HG02571 (cell line): ENCODE measurements at regions not wholly inside any gene's neighbourhood (a gene's known extent, or its start where the extent isn't known, plus 50 kb on each side); places are given as distances from the start of the nearest gene placed in this dataset.

Experiments used
- ATAC-seq: cut with Tn5 transposase; IDR thresholded peaks from one replicate; pipeline ENCODE4 v1.9.1; 2021; ENCODE audit warnings: mild to moderate bottlenecking, moderate library complexity; ENCODE audit not compliant: unreplicated experiment

DNA sequence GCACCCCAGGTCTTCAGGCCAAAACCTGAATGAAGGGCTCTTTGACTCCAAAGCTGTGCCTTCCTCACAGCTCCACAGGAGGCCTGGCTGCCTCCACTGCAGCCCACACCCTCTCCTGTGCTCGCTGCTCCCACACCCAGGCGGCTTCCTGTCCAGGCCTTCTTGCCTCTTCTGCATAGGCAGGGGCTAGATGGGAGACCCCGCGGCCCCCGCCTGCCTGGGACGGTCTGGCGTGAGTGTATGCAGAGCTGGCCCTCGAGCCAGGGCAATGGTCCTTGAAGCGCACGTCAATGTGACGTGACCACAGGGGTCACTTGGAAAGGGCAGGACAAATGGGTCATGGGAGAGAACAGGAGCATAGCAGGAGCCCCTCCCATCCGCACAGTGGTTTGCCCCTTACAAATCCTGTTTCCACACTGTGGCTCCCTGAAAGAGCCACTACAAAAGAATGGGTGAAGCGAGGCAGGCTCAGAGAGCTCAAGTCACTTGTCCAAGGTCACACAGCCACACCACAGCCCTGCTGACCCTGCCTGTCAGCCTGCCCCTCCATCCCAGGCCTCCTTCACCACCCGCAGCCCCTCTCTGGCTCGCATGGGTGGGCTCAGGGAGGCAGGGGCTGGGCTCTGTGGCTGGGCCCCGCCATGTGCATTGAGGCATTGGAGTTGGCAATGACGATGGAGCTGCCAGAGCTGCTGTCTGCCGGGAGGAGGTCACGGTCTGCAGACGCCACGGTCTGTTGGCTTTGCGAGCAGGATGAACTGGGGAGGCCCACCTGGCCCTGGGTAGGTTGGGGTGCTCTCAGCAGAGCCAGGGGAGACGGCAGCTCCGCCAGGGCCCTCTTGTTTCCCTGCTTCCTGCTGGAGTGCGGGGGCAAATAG, 71.2 kb upstream of the WNT11 start:
- no peak for ATAC-seq

DNA sequence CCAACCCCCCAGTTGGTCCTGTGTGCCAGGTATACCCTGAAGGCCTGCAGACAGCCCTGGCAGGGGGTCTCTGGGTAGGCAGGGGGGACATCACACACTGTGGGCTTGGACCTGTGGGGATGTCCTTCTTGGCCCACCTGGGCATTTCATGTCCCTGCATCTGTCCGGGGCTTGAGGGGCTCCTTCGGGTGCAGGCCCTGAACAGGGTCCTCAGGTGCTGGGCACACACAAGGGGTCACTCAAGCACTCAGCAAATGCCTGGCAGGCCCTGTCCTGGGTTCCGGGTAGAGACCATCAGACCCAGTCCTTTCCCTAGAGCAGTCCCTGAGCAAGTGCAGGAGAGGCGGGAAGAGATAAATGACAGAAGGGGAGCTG, 70.5 kb upstream of the WNT11 start:
- no peak for ATAC-seq

DNA sequence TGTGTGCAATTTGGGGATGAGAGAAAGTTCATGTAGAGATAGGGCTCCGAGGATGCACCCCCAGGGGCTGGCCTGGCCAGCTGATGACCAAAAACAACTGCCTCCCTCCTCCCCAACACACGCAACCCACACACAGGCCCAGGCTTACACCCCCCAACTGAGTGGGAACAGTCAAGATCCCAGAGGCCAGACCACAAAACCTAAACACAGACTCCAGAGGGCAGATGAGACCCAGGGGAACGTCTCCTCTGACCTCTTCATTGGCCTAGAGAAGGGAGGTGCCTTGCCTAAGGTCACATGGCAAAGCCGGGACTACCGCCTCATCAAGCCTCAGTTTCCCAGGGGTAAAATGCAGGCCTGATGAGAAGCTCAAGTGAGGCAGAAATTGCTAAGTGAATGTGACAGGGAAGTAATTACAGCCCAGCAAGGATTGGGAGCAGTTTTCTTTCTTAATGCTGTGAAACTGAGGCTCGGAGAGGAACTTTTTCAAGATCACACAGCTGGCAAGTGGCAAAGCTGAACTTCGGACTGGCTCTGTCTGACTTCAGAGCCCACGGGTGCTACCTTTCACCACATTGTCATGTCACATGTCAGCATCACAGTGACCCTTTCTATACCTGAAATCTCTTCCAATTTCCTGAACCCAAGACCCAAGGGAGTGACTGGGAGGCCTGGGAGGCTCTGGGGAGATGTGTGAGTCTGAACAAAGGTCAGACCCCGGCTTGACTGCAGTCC, 69.9 kb upstream of the WNT11 start:
- no peak for ATAC-seq

DNA sequence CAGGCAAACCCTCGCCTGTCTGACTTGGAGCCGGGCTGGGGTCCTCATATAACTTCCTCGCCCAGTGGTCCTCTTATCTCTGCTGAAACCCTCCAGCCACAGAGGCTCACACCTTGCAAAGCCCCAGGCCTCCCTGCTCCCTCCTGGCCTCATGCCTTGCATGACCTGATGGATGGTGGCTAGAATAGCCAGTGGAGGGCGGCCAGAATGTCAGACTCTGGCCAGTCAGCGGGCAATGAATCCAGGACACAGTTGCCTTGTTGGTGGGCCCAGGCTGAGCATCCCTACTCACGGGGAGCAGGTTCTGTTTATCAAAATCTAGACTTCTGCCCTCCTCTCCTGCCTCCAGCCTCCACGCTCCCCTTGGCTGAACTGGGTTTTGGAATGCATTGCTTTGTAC, 69.1 kb upstream of the WNT11 start:
- no peak for ATAC-seq

DNA sequence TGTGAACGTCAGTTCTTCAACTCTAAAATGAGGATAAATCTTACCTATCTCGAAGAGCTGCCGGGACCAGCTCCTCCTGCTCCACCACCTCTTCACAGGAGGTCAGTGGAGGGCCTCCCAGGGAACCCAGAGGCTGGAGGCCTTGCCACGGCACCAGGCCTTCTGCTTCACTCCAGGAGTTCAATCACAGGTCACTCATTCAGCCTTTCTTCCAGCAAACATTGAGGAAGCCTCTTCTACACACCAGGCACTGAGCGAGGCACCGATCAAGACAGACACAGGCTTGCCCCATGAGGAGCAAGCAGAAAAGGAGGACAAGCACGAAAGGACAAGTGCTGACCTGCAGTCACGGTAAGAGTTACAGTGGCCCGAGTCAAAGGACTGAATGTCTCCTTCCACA, 64.8 kb upstream of the WNT11 start:
- ATAC-seq = no peak

DNA sequence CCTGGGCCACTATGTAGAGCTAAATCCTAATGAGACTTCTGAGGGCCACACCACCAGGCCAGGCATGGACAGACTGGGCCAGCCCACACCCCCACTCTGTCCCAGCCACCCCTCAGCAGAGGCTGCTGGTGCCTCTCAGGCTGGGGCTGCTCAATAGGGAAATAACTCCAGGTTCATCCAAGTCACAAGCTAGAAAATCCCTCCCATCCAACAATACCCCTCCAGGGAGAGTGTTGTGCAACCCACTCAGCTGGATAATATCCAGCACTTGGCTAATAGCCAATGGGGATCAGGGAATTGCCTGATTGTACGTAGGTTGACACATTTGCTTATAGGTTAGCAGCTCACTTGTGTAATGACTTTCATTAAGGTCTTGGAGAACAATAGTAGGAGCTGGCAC, 64.1 kb upstream of the WNT11 start:
- no peak for ATAC-seq

DNA sequence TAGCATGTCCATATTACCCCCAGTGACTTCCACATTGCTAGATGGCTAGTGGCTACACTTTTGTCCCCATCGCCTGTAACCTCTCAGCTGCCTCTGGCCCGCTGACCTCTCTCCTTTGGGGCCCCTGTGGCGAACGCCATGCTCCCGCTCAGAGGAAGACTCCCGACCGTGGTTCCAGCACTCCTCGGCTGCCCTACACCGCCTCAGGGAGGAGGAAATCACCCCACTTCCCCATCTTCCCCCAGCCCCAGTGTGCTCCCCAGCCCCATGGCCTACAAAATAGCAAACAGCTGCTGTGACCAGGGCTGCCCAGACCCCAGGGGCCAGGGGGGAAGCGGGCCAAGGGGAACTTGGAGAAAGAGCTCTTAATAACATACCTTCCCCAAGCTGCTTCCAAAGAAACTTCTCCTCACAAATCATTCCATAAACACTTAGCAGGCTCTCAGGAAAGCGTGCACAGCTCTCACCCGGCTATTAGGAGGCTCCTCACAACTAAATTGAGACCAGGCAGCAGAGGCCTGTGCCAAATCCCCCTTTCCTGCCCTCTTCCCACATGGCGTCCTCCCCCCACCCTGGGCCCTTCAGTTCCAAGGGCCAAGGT, 63.5 kb upstream of the WNT11 start:
- ATAC-seq = no peak

DNA sequence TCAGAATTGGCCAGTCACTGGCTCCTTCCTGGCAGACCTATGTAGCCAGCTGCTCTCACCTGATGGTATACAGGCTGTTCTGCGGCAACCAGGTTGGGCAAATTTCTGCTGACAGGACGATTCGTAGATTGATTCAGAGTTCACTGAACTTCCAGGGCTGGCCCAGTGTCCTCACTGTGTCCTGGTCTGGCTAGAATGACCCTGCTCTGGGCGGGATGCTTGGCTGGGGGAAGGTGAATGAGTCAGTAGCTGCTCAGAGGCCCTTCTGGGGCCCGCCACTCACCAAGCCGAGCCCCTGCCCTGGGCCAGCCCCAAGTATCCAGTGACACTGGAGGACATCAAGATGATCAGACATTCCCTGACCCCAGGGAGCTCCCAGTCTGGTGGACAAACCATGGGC, 62.9 kb upstream of the WNT11 start:
- ATAC-seq = no peak

DNA sequence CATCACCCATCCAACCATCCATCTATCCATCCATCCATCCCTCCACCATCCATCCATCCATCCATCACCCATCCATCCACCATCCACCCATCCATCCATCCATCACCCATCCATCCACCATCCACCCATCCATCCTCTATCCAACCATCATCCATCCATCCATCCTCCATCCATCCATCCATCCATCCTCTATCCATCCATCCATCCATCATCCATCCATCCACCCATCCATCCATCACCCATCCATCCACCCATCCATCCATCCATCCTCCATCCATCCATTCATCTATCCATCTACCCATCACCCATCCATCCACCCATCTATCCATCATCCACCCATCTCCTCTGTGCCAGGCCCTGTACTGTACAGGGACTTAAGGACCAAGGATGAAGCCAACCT, 62.2 kb upstream of the WNT11 start:
- no peak for ATAC-seq

DNA sequence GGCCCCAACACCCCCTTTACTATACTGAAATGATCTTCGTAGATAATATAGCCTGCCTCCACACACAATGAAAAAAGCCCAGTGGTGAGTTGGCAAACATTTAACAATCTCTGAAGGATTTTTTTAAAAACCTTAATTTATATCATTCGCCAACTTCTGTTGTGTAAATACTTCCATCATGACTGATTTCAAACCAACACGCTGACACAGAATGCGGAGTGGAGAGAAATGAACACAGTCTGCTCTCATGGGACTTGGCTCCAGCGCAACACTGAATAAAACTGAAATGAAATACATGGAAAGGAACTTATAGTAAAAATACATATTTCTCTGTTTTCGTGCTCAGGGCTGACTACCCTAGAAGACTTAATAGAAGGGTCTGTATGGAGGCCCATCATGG, 61.3 kb upstream of the WNT11 start:
- ATAC-seq = no peak

DNA sequence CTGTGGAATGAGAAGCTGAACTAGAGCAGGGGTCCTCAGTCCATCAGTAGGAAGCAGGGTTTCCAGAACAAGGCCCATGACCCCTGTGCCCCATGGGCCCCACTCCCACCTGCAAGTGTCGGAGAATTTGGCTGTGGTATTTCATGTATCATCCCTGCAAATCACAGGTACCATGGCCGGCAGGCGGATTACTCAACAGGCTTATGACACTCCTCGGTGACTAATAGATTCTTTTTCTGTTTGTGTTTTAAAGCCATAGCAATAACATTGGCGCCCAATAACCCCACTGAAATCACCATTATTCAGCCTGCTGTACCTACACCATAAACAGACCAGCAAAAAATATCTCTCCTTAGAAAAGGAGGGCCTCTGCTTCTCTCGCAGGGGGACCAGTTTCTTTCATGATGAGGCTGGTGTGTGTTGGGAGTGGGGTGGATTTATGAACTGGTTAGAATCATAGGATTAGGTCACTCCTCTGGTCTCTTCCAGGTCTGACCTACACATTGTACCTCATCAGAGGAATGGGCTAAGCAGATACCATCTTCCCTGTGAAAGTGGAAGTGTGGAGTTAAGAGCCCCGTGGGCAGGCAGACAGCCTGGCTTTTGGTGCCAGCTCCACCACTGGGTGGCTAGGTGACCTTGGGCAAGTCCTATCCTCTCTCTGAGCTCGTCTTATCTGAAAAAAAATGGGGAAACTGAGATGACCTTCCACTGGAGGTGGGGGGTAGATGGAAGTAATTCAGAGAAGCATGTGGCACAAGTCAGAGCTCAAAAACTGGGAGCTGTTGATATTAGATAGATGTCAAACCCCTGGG, 60.2 kb upstream of the WNT11 start:
- no peak for ATAC-seq

DNA sequence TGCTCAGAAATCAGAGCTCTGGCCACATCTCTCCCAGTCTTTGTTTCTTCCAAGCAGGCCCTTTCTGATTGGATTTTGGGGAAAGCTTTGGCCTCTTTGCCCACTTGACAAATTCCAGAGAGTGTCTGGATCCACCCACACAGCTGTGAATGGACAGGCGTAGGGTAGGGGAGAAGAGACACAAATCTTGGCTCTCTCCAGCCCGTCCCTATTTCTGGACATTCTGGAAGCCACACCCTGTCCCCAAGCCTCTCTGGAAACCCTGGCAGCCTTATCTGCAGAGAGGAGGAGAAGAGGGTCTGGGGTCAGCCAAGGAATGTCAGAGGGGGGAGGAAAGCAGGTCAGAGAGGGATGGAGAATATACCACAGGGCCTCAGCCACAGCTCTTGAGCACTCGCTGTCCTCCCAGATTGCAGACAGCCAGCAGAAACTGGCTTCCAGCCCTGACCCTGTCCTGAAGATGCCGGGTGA, 59.5 kb upstream of the WNT11 start:
- no peak for ATAC-seq

DNA sequence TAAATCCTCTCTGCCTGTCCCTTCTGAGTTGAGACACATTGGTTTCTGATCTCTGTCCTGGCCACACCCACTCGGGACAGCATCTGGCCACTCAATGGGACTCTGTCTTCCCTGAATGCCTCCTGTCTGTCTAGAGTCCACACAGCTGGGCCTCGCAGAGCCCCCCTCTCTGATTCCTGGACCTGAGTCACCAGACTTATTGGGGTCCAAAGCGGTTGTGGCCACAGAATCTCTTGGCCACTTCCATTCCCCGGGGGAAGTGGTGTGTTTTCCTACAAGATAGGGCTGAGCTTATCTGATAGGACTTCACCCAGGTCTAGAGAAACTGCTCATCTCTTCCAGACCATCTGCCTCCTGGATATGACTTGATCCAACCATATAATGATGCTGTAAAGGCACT, 57.4 kb upstream of the WNT11 start:
- ATAC-seq = no peak

DNA sequence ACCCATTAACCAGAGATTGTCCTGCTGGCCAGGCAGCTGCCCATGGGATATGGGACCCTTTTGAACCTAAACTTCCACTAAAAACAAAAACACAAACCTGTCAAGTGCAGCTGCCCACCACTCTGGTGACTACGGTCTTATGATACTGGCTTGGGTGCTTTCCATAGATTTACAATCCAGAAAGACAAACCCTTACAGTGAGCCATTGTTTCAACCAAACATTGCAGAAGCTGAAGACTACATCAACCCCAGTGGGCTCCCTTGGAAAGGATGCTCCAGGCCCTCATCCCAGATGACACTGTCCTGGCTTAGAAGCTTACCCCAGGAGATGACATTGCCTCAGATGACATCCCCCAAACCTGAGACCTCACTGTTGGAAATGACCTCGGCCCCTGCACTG, 56.9 kb upstream of the WNT11 start:
- no peak for ATAC-seq

DNA sequence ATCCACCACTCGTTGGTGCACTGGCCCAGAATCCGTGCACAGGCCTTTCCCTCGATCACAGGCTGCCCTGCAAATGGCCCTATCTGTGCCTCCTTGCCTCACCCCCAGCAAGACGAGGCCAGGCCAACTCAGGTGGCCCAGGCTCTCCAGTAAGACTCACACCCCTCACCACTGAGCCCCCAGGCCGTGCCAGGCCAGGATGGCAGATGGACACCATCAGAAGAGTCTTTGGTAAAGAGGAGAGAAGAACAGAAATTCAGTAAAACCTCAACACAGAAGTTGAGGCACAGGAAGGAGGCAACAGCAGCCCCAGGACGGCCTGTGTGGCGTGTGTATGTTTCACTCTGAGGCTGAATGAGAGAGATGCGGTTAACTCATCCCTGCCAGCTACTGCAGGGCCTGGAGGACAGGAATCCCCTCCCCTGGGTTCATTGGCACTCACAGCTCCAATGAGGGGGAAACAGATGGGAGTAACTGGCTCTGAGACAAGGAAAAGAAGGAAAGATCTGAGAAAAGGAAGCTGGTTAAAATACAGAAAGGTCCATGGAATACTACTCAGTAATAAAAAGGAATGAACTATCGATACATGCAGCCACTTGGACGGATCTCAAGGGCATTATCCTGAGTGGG, 54.1 kb upstream of the WNT11 start:
- ATAC-seq = no peak

DNA sequence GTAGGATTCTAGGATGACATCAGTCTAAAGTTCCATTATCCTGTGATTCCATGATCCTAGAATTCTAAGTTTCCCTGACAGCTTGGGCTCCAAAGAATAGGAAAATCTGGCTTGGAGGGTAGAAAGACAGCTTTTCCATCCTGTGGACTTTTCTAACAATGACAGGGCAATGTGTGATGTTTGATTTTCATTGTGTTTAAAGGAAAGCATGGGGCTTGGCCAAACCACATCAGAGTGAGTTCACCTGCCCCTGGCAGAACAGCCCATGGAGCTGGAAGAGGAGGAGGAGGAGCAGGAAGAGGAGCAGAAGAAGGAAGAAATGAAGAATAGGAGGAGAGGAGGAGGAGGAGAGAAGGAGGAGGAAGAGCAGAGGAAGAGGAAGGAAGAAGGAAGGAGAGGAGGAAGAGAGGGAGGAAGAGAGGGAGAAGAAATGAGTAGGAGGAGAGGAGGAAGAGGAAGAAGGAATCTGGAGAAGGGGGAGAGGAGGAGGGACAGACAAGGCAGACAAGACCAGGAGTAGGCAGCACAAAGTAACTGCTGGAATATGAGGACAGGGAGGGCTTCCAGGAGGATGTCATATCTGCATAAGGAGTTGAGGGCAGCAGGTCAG, 53.1 kb upstream of the WNT11 start:
- ATAC-seq = no peak

DNA sequence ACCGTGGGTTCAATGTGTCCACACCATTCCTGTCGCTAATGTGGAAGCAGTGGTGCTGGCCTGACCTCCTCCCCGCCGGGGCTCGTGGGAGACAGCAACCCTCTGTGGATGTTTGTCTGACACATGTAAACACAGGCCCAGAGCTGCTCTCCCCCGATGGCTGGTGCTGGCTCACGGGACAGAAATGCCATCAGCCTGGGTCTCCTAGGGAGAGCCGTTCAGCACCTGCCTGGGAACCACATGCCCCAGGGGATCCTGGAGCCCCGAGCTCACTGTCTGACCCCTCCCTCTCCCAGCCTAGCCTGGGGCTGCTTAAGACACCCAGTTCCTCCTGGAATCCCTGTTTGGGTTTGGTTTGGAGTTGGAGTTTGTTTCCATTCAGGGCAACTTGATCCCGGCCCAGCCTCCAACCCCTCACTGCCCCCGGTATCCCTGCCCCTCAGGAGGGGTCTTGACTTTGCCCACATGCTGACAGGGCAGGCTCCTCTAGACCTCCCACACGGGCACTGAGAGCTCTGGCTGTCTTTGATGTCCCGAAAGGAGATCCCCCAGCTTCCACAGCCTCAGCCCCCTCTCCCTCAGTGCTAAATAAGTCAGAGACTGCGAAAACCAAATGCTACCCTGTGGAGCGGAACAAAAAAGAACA, 50.9 kb upstream of the WNT11 start:
- no peak for ATAC-seq

DNA sequence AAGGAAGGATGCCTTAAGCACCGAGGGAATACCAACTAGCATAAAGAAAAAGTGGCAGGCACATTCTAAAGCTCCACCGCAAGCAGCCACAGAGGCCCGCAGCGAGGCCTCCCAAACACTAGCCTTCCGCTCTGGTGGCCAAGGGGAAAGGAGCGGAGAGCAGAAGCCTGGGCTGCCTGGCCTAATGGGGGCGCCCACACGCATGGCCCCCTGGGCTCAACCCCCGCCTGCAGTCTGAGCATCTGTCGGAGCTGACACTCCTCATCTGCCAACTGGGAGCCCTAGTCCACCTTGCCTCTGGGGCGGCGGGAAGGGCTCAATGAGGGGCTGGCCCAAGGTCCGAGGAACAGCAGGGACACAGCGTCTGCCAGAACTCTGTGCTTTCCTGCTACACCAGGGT, 50.1 kb upstream of the WNT11 start:
- no peak for ATAC-seq
